HEK293T (cell line): ENCODE measurements at regions not wholly inside any gene's neighbourhood (a gene's known extent, or its start where the extent isn't known, plus 50 kb on each side); places are given as distances from the start of the nearest gene placed in this dataset.

Source experiments
- ARNT ChIP-seq: fragments of 450-650 bp; IDR thresholded peaks from 2 replicates; pipeline ENCODE4 v1.6.1; 2017; ENCODE audit warnings: mild to moderate bottlenecking
- BHLHE40 ChIP-seq: fragments of 450-650 bp; IDR thresholded peaks from 2 replicates; pipeline ENCODE4 v1.6.1; 2016; ENCODE audit warnings: mild to moderate bottlenecking, moderate library complexity, borderline replicate concordance
- CTBP1 ChIP-seq: fragments of 450-650 bp; IDR thresholded peaks from 2 replicates; pipeline ENCODE4 v1.6.1; 2016; ENCODE audit warnings: borderline replicate concordance
- ELF4 ChIP-seq: fragments of 450-650 bp; IDR thresholded peaks from 2 replicates; pipeline ENCODE4 v1.6.1; 2017; ENCODE audit warnings: antibody characterized with exemption
- FOXA1 ChIP-seq: fragments of 450-650 bp; IDR thresholded peaks from 2 replicates; pipeline ENCODE4 v1.6.1; 2016; ENCODE audit warnings: mild to moderate bottlenecking
- FOXM1 ChIP-seq: fragments of 450-650 bp; IDR thresholded peaks from 2 replicates; pipeline ENCODE4 v1.6.1; 2017; ENCODE audit warnings: mild to moderate bottlenecking, borderline replicate concordance
- HDGF ChIP-seq: fragments of 450-650 bp; IDR thresholded peaks from 2 replicates; pipeline ENCODE4 v1.6.1; 2017; ENCODE audit warnings: antibody characterized with exemption, borderline replicate concordance
- L3MBTL2 ChIP-seq: fragments of 450-650 bp; conservative IDR thresholded peaks from 2 replicates; pipeline ENCODE4 v1.6.1; 2016; ENCODE audit warnings: mild to moderate bottlenecking
- LEF1 ChIP-seq: fragments of 450-650 bp; IDR thresholded peaks from 2 replicates; pipeline ENCODE4 v1.6.1; 2017; ENCODE audit warnings: mild to moderate bottlenecking, borderline replicate concordance
- SP1 ChIP-seq: fragments of 450-650 bp; IDR thresholded peaks from 2 replicates; pipeline ENCODE4 v1.6.1; 2017
- SUZ12 ChIP-seq: fragments of 450-650 bp; IDR thresholded peaks from 2 replicates; pipeline ENCODE4 v1.6.1; 2016; ENCODE audit warnings: mild to moderate bottlenecking
- TARDBP ChIP-seq: fragments of 450-650 bp; IDR thresholded peaks from 2 replicates; pipeline ENCODE4 v1.6.1; 2016
- ZNF384 ChIP-seq: fragments of 450-650 bp; IDR thresholded peaks from 2 replicates; pipeline ENCODE4 v1.6.1; 2016
- TF ChIP-seq, protein P1 (sequence below): fragments of 450-650 bp; IDR thresholded peaks from 2 replicates; pipeline ENCODE4 v1.6.1; 2016

DNA sequence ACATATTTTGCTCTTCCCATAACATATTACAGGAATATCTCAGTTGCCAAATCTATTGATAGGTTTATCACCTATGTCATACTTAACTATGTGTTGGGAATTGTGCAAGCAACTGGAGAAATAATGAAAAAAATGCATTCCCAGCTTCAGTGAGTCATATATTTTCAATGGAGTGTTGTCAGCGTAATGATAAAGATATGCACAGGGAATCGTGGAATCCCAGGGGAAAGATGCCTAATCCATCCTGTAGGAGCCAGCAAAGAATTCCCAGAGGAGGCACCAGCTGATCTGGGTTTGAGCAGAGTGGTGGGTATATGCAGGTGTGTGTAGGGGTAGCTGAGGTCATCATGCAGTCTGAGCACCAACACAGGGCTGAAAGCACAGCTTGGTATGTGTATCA lies 213.3 kb upstream of the DAB1 start:
- no peak for TF ChIP-seq FOXM1
- TF ChIP-seq ELF4: no peak
- TF ChIP-seq ZNF384: no peak
- TF ChIP-seq SP1: no peak
- no peak for TF ChIP-seq LEF1
- TF ChIP-seq ARNT: no peak
- no peak for TF ChIP-seq TARDBP
- TF ChIP-seq L3MBTL2: no peak
- TF ChIP-seq SUZ12: no peak
- TF ChIP-seq CTBP1: no peak
- no peak for TF ChIP-seq HDGF
- TF ChIP-seq BHLHE40: no peak
- no peak for TF ChIP-seq FOXA1
- TF ChIP-seq, protein P1, sequence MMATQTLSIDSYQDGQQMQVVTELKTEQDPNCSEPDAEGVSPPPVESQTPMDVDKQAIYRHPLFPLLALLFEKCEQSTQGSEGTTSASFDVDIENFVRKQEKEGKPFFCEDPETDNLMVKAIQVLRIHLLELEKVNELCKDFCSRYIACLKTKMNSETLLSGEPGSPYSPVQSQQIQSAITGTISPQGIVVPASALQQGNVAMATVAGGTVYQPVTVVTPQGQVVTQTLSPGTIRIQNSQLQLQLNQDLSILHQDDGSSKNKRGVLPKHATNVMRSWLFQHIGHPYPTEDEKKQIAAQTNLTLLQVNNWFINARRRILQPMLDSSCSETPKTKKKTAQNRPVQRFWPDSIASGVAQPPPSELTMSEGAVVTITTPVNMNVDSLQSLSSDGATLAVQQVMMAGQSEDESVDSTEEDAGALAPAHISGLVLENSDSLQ: no peak
